ENCODE measurements at regions not wholly inside any gene's neighbourhood (a gene's known extent, or its start where the extent isn't known, plus 50 kb on each side); places are given as distances from the start of the nearest gene placed in this dataset.

GRCh38 chr3:21020043-21020442 is 731.0 kb downstream of the ZNF385D start:
- Histone ChIP-seq H3K23ac (ENCODE audit: low read length) (no peak overlapping the region), H2BK120ac (ENCODE audit: insufficient read depth, low read length, poor library complexity) (no peak overlapping the region), H3K4me1 (ENCODE audit: control insufficient read depth in 1 of 2, insufficient read depth in 2 of 2, low read length in 2 of 2) (peaks cover 2 to 4% of the 10 kb centered on the region in 2 experiments), H2AFZ (ENCODE audit: insufficient read depth, low read length, poor library complexity) (no peak overlapping the region), H3K79me2 (ENCODE audit: control insufficient read depth, insufficient read depth, low read length, poor library complexity) (peaks cover 2% of the 10 kb centered on the region), H3K9me3 (ENCODE audit: insufficient read depth, low read depth, low read length) (no peaks in the 10 kb centered on the region), H3K4ac (ENCODE audit: low read depth, low read length) (no peak overlapping the region), H3K79me1 (ENCODE audit: low read length) (no peaks in the 10 kb centered on the region), H2BK12ac (ENCODE audit: low read length) (no peak overlapping the region), H3K36me3 (ENCODE audit: control insufficient read depth in 1 of 2, insufficient read depth in 2 of 2, low read length in 2 of 2) (no peaks in the 10 kb centered on the region), H3K4me3 (ENCODE audit: low read depth, low read length) (no peak overlapping the region), H3K9ac (ENCODE audit: low read length) (no peak overlapping the region), H2AK5ac (ENCODE audit: low read length) (no peak overlapping the region), H2BK5ac (ENCODE audit: low read depth, low read length, poor library complexity) (no peak overlapping the region), H4K12ac (ENCODE audit: low read depth, low read length) (no peak overlapping the region), H3K27me3 (ENCODE audit: insufficient read depth, low read length) (no peaks in the 10 kb centered on the region), H3K18ac (ENCODE audit: low read length) (no peak overlapping the region), H3K14ac (ENCODE audit: low read length) (no peak overlapping the region), H3K27ac (ENCODE audit: low read depth, low read length) (no peak overlapping the region), H4K8ac (ENCODE audit: low read depth, low read length) (no peak overlapping the region), H3K4me2 (ENCODE audit: low read length) (no peak overlapping the region), H4K91ac (ENCODE audit: low read depth, low read length) (no peak overlapping the region)
- WGBS (ENCODE audit: extremely low coverage, insufficient coverage, insufficient read length) = no CpG with 5 or more reads among the region's 2 CpGs
- no peak for DNase-seq

DNA sequence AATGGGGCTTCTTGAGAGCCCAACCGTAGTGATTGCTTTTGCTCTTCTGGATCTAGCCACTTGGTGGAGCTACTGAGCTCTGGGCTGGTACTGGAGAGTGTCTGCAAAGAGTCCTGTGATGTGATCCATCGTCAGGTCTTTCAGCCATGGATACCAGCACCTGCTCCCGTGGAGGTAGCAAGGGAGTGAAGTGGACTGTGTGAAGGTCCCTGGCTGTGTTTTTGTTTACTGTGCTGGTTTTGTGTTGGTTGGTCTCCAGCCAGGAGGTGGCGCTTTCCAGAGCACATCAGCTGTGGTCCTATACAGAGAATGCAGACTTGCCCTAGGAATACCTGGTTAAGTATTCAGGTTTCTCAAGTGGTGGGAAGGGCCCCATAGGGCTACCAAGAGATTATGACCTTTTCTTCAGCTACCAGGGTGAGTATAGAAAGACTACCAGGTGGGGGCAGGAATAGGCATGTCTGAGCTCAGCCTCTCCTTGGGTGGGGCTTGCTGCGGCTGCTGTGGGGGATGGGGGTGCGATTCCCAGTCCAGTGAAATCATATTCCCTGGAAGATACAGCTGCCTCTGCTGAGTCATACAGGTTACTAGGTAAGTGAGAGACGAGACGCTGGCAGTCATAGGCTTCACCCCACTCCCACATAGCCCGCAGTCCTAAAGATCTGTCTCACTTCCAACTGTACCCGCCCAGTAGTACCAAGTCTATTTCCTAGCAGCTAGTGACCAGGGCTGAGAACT is 733.7 kb downstream of the ZNF385D start:
- Histone ChIP-seq H3K27ac (ENCODE audit: low read depth, low read length) (no peak overlapping the region), H3K79me2 (ENCODE audit: control insufficient read depth, insufficient read depth, low read length, poor library complexity) (peaks cover 2% of the 10 kb centered on the region), H3K27me3 (ENCODE audit: insufficient read depth, low read length) (no peaks in the 10 kb centered on the region), H3K4me3 (ENCODE audit: low read depth, low read length) (no peak overlapping the region), H2BK5ac (ENCODE audit: low read depth, low read length, poor library complexity) (no peak overlapping the region), H3K9me3 (ENCODE audit: insufficient read depth, low read depth, low read length) (no peaks in the 10 kb centered on the region), H4K12ac (ENCODE audit: low read depth, low read length) (no peak overlapping the region), H2AFZ (ENCODE audit: insufficient read depth, low read length, poor library complexity) (peak overlapping the region; percentile 63), H4K8ac (ENCODE audit: low read depth, low read length) (peak overlapping the region; percentile 38), H3K4ac (ENCODE audit: low read depth, low read length) (no peak overlapping the region), H2BK12ac (ENCODE audit: low read length) (peak overlapping the region; percentile 15), H2AK5ac (ENCODE audit: low read length) (no peak overlapping the region), H3K79me1 (ENCODE audit: low read length) (no peaks in the 10 kb centered on the region), H3K23ac (ENCODE audit: low read length) (no peak overlapping the region), H3K4me2 (ENCODE audit: low read length) (no peak overlapping the region), H4K91ac (ENCODE audit: low read depth, low read length) (peak overlapping the region; percentile 24), H3K4me1 (ENCODE audit: control insufficient read depth in 1 of 2, insufficient read depth in 2 of 2, low read length in 2 of 2) (peaks cover 2 to 4% of the 10 kb centered on the region in 2 experiments), H3K14ac (ENCODE audit: low read length) (no peak overlapping the region), H3K9ac (ENCODE audit: low read length) (no peak overlapping the region), H3K18ac (ENCODE audit: low read length) (peak overlapping the region; percentile 65), H3K36me3 (ENCODE audit: control insufficient read depth in 1 of 2, insufficient read depth in 2 of 2, low read length in 2 of 2) (no peaks in the 10 kb centered on the region), H2BK120ac (ENCODE audit: insufficient read depth, low read length, poor library complexity) (peak overlapping the region; percentile 33)
- WGBS (ENCODE audit: extremely low coverage, insufficient coverage, insufficient read length) = no CpG with 5 or more reads among the region's 10 CpGs
- peak; percentile 70 to 78 for DNase-seq

DNA sequence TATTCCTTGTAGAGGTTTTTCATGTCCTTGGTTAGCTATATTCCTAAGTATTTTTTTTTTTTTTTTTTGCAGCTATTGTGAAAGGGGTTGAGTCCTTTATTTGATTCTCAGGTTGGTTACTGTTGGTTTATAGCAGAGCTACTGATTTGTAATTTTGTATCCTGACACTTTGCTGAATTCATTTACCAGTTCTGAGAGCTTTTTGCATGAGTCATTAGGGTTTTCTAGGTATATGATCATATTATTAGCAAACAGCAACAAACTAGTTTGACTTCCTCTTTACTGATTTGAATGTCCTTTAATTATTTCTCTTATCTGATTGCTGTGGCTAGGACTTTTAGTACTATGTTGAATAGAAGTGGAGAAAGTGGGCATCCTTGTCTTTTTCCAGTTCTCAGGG is 737.4 kb downstream of the ZNF385D start:
- Histone ChIP-seq H3K4me3 (ENCODE audit: low read depth, low read length) (no peak overlapping the region), H3K9me3 (ENCODE audit: insufficient read depth, low read depth, low read length) (no peaks in the 10 kb centered on the region), H2BK12ac (ENCODE audit: low read length) (no peak overlapping the region), H3K79me1 (ENCODE audit: low read length) (no peaks in the 10 kb centered on the region), H3K18ac (ENCODE audit: low read length) (no peak overlapping the region), H4K12ac (ENCODE audit: low read depth, low read length) (no peak overlapping the region), H3K79me2 (ENCODE audit: control insufficient read depth, insufficient read depth, low read length, poor library complexity) (peaks cover 2% of the 10 kb centered on the region), H4K8ac (ENCODE audit: low read depth, low read length) (no peak overlapping the region), H2BK5ac (ENCODE audit: low read depth, low read length, poor library complexity) (no peak overlapping the region), H2BK120ac (ENCODE audit: insufficient read depth, low read length, poor library complexity) (no peak overlapping the region), H3K36me3 (ENCODE audit: control insufficient read depth in 1 of 2, insufficient read depth in 2 of 2, low read length in 2 of 2) (no peaks in the 10 kb centered on the region), H3K27ac (ENCODE audit: low read depth, low read length) (no peak overlapping the region), H3K9ac (ENCODE audit: low read length) (no peak overlapping the region), H3K4me1 (ENCODE audit: control insufficient read depth in 1 of 2, insufficient read depth in 2 of 2, low read length in 2 of 2) (peaks cover 2 to 4% of the 10 kb centered on the region in 2 experiments), H2AFZ (ENCODE audit: insufficient read depth, low read length, poor library complexity) (no peak overlapping the region), H4K91ac (ENCODE audit: low read depth, low read length) (no peak overlapping the region), H3K23ac (ENCODE audit: low read length) (no peak overlapping the region), H3K27me3 (ENCODE audit: insufficient read depth, low read length) (no peaks in the 10 kb centered on the region), H2AK5ac (ENCODE audit: low read length) (no peak overlapping the region), H3K14ac (ENCODE audit: low read length) (no peak overlapping the region), H3K4me2 (ENCODE audit: low read length) (no peak overlapping the region), H3K4ac (ENCODE audit: low read depth, low read length) (no peak overlapping the region)
- peak in 1 of 2 donors; percentile 10 for DNase-seq

GRCh38 chr3:20999661-21000060 is 751.3 kb downstream of the ZNF385D start:
- Histone ChIP-seq H3K4me2 (ENCODE audit: low read length) (no peak overlapping the region), H3K9ac (ENCODE audit: low read length) (no peak overlapping the region), H4K91ac (ENCODE audit: low read depth, low read length) (no peak overlapping the region), H3K4ac (ENCODE audit: low read depth, low read length) (no peak overlapping the region), H4K12ac (ENCODE audit: low read depth, low read length) (no peak overlapping the region), H3K23ac (ENCODE audit: low read length) (no peak overlapping the region), H3K79me1 (ENCODE audit: low read length) (no peaks in the 10 kb centered on the region), H3K4me1 (ENCODE audit: control insufficient read depth in 1 of 2, insufficient read depth in 2 of 2, low read length in 2 of 2) (no peaks in the 10 kb centered on the region), H3K18ac (ENCODE audit: low read length) (no peak overlapping the region), H2BK12ac (ENCODE audit: low read length) (no peak overlapping the region), H3K36me3 (ENCODE audit: control insufficient read depth in 1 of 2, insufficient read depth in 2 of 2, low read length in 2 of 2) (no peaks in the 10 kb centered on the region), H3K4me3 (ENCODE audit: low read depth, low read length) (no peak overlapping the region), H3K27ac (ENCODE audit: low read depth, low read length) (no peak overlapping the region), H3K14ac (ENCODE audit: low read length) (no peak overlapping the region), H3K27me3 (ENCODE audit: insufficient read depth, low read length) (no peaks in the 10 kb centered on the region), H3K79me2 (ENCODE audit: control insufficient read depth, insufficient read depth, low read length, poor library complexity) (no peaks in the 10 kb centered on the region), H2BK120ac (ENCODE audit: insufficient read depth, low read length, poor library complexity) (no peak overlapping the region), H2AK5ac (ENCODE audit: low read length) (no peak overlapping the region), H2AFZ (ENCODE audit: insufficient read depth, low read length, poor library complexity) (no peak overlapping the region), H3K9me3 (ENCODE audit: insufficient read depth, low read depth, low read length) (no peaks in the 10 kb centered on the region), H4K8ac (ENCODE audit: low read depth, low read length) (no peak overlapping the region), H2BK5ac (ENCODE audit: low read depth, low read length, poor library complexity) (no peak overlapping the region)
- DNase-seq = no peak
- no CpG with 5 or more reads among the region's 1 CpG for WGBS (ENCODE audit: extremely low coverage, insufficient coverage, insufficient read length)

Measured in trophoblast cell (in vitro differentiated cells and primary cell).